ENCODE measurements at regions not wholly inside any gene's neighbourhood (a gene's known extent, or its start where the extent isn't known, plus 50 kb on each side); places are given as distances from the start of the nearest gene placed in this dataset.

GRCh38 chr13:91099877-91100276, 247.6 kb upstream of the MIR17HG start:
- no peak for DNase-seq (ENCODE audit: low read depth in 4 of 4, low spot score in 3 of 4)

GRCh38 chr13:91100944-91101343, 246.5 kb upstream of the MIR17HG start:
- DNase-seq (ENCODE audit: low read depth in 4 of 4, low spot score in 3 of 4) = no peak

GRCh38 chr13:91101381-91101780, 246.1 kb upstream of the MIR17HG start:
- DNase-seq (ENCODE audit: low read depth in 4 of 4, low spot score in 3 of 4) = no peak

GRCh38 chr13:91105270-91105669, 242.2 kb upstream of the MIR17HG start:
- no peak for DNase-seq (ENCODE audit: low read depth in 4 of 4, low spot score in 3 of 4)

- no peak for DNase-seq (ENCODE audit: low read depth in 4 of 4, low spot score in 3 of 4)
Measured at GRCh38 chr13:91106565-91106964, 240.9 kb upstream of the MIR17HG start.

GRCh38 chr13:91108315-91108714, 239.2 kb upstream of the MIR17HG start:
- no peak for DNase-seq (ENCODE audit: low read depth in 4 of 4, low spot score in 3 of 4)

- DNase-seq (ENCODE audit: low read depth in 4 of 4, low spot score in 3 of 4) = no peak
Measured at GRCh38 chr13:91111476-91112200, 235.8 kb upstream of the MIR17HG start.

GRCh38 chr13:91112201-91112923, 235.1 kb upstream of the MIR17HG start:
- no peak for DNase-seq (ENCODE audit: low read depth in 4 of 4, low spot score in 3 of 4)

- DNase-seq (ENCODE audit: low read depth in 4 of 4, low spot score in 3 of 4) = no peak
Measured at GRCh38 chr13:91112924-91113277, 234.6 kb upstream of the MIR17HG start.

- no peak for DNase-seq (ENCODE audit: low read depth in 4 of 4, low spot score in 3 of 4)
Measured at GRCh38 chr13:91115776-91116175, 231.7 kb upstream of the MIR17HG start.

GRCh38 chr13:91117351-91117750, 230.1 kb upstream of the MIR17HG start:
- DNase-seq (ENCODE audit: low read depth in 4 of 4, low spot score in 3 of 4) = no peak

GRCh38 chr13:91119643-91120042, 227.8 kb upstream of the MIR17HG start:
- DNase-seq (ENCODE audit: low read depth in 4 of 4, low spot score in 3 of 4) = no peak

GRCh38 chr13:91122766-91123165, 224.7 kb upstream of the MIR17HG start:
- no peak for DNase-seq (ENCODE audit: low read depth in 4 of 4, low spot score in 3 of 4)

- DNase-seq (ENCODE audit: low read depth in 4 of 4, low spot score in 3 of 4) = no peak
Measured at GRCh38 chr13:91123456-91124127, 223.9 kb upstream of the MIR17HG start.

GRCh38 chr13:91126806-91127205, 220.7 kb upstream of the MIR17HG start:
- no peak for DNase-seq (ENCODE audit: low read depth in 4 of 4, low spot score in 3 of 4)

- no peak for DNase-seq (ENCODE audit: low read depth in 4 of 4, low spot score in 3 of 4)
Measured at GRCh38 chr13:91127995-91128394, 219.5 kb upstream of the MIR17HG start.

- DNase-seq (ENCODE audit: low read depth in 4 of 4, low spot score in 3 of 4) = no peak
Measured at GRCh38 chr13:91132381-91132780, 215.1 kb upstream of the MIR17HG start.

- no peak for DNase-seq (ENCODE audit: low read depth in 4 of 4, low spot score in 3 of 4)
Measured at GRCh38 chr13:91132786-91133185, 214.7 kb upstream of the MIR17HG start.

GRCh38 chr13:91133941-91134802, 213.3 kb upstream of the MIR17HG start:
- DNase-seq (ENCODE audit: low read depth in 4 of 4, low spot score in 3 of 4) = no peak

- DNase-seq (ENCODE audit: low read depth in 4 of 4, low spot score in 3 of 4) = no peak
Measured at GRCh38 chr13:91134803-91135184, 212.7 kb upstream of the MIR17HG start.

- DNase-seq (ENCODE audit: low read depth in 4 of 4, low spot score in 3 of 4) = no peak
Measured at GRCh38 chr13:91135376-91135775, 212.1 kb upstream of the MIR17HG start.
